ENCODE measurements at regions not wholly inside any gene's neighbourhood (a gene's known extent, or its start where the extent isn't known, plus 50 kb on each side); places are given as distances from the start of the nearest gene placed in this dataset.

- H3K4me3 ChIP-seq (ENCODE audit: low read length) = no peak overlapping the region
- no peak for DNase-seq (ENCODE audit: low read depth, low spot score)
Observed at GRCh38 chr10:2139746-2140145, 402.4 kb upstream of the ADARB2 start.

DNA sequence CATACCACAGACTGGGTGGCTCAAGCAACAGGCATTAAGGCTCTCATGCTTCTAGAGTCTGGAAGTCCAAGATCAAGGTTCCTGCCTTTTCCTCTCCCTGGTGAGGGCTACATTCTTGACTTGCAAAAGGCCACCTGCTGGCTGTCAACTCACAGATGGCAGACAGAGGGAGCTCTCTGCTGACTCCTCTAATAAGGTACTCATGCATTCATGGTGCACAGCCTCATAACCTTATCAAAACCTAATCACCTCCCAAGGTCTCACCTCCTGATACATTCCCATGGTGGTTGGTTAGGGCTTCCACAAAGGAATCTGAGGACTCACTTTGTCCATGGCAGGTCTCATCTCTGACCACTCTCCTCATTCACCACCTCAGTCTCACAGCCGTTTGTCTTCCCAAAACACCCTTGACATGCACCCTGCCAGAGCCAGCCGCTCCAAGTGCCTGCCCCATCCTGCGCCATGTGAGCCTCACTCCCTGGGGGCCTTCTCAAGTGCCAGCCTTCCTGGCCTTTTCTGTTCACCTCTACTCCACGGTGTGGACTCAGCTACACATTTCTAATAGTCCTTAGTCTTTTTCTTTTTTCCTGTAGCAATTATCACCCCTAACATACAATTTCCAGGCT lies 400.3 kb upstream of the ADARB2 start:
- DNase-seq (ENCODE audit: low read depth, low spot score) = peak; percentile 28
- H3K4me3 ChIP-seq (ENCODE audit: low read length) = no peak overlapping the region

GRCh38 chr10:2130705-2131305 lies 393.5 kb upstream of the ADARB2 start:
- no peak for DNase-seq (ENCODE audit: low read depth, low spot score)
- H3K4me3 ChIP-seq (ENCODE audit: low read length) = no peak overlapping the region

- no peak for DNase-seq (ENCODE audit: low read depth, low spot score)
- no peak overlapping the region for H3K4me3 ChIP-seq (ENCODE audit: low read length)
Observed at GRCh38 chr10:2128991-2129390, 391.7 kb upstream of the ADARB2 start.

- DNase-seq (ENCODE audit: low read depth, low spot score) = no peak
- no peak overlapping the region for H3K4me3 ChIP-seq (ENCODE audit: low read length)
Observed at GRCh38 chr10:2124135-2124534, 386.8 kb upstream of the ADARB2 start.

DNA sequence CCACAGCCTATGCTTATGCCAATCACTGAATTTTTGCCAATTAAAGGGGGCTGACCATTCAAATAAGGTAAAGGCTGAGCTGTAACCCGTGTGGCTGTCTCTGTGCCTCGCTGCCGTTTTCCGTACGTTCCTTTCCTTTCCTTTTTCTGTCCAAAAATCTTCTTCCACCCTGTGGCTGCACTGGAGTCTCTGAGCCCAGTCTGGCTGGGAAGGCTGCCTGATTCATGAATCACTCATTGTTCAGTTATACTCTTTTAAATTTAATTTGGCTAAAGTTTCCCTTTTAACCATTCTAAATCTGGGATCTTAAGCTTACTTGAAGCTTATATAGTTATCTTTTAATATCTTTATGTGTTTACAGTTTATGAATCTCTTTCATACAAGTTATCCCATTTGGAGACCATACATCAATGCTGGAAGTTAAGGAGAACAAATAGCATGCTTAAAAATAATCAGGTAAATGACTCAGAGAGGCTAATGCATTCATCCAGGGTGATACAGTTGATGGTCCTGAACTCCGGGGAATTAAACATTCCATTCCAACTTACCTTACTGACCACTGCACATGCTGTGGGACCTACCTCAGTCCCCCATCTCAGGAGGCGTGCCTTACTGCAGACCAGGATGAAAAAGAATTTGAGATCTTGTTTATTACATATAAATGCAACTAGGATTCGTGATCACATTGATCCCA lies 385.3 kb upstream of the ADARB2 start:
- H3K4me3 ChIP-seq (ENCODE audit: low read length) = no peak overlapping the region
- DNase-seq (ENCODE audit: low read depth, low spot score) = no peak

DNA sequence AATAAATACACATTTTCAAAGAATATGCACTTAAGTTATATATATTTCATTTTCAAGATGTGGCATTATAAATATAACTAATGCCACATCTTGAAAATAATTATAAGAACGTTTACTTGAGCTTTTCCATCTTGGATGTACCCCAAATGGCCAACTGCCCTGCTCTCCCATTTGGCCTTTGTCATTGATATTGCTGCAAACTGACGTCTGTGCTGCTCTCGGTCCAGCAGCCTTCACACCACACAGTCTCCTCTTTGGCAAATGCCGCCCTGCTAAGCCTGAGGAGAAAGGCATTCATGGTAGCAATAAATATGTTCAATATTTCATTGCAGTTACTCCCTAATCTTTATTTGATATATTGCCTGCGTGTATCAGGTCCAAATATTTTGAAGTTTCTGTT lies 384.6 kb upstream of the ADARB2 start:
- no peak overlapping the region for H3K4me3 ChIP-seq (ENCODE audit: low read length)
- DNase-seq (ENCODE audit: low read depth, low spot score) = no peak

DNA sequence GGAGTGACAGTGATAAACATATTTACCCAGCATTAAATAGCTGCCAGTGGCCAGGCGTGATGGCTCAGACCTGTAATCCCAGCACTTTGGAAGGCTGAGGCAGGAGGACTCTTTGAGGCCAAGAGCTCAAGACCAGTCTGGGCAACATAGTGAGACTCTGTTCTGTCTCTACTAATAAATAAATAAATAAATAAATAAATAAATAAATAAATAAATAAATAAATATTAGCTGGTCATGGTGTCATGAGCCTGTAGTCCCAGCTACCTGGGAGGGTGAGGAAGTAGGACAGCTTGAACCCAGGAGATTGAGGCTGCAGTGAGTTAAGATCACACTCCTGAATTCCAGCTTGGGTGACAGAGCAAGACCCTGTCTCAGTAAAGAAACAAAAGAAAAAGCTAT lies 384.0 kb upstream of the ADARB2 start:
- DNase-seq (ENCODE audit: low read depth, low spot score) = no peak
- no peak overlapping the region for H3K4me3 ChIP-seq (ENCODE audit: low read length)

DNA sequence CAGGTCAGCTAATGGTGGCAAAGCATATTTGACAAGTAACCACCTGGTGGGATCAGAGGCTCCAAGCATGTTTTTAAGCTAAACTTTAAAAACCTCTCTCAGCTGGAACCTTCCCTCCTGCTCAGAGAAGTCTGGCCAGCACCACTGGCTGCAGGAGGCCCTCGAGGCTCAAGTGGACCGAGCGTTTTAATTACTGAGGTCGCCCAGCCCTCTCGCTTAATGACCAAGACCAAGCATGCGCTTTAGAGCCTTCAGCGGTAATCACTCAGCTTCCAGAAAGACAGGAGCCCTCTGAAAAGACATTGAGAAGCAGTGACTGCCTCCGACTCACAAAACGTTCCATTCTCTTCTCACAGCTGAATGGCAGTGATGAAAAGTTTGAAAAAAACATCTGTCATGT lies 383.4 kb upstream of the ADARB2 start:
- H3K4me3 ChIP-seq (ENCODE audit: low read length) = no peak overlapping the region
- no peak for DNase-seq (ENCODE audit: low read depth, low spot score)

GRCh38 chr10:2119316-2119715 lies 382.0 kb upstream of the ADARB2 start:
- no peak overlapping the region for H3K4me3 ChIP-seq (ENCODE audit: low read length)
- no peak for DNase-seq (ENCODE audit: low read depth, low spot score)

- no peak overlapping the region for H3K4me3 ChIP-seq (ENCODE audit: low read length)
- DNase-seq (ENCODE audit: low read depth, low spot score) = no peak
Observed at GRCh38 chr10:2118201-2118600, 380.9 kb upstream of the ADARB2 start.

GRCh38 chr10:2117641-2118040 lies 380.3 kb upstream of the ADARB2 start:
- no peak for DNase-seq (ENCODE audit: low read depth, low spot score)
- H3K4me3 ChIP-seq (ENCODE audit: low read length) = no peak overlapping the region

DNA sequence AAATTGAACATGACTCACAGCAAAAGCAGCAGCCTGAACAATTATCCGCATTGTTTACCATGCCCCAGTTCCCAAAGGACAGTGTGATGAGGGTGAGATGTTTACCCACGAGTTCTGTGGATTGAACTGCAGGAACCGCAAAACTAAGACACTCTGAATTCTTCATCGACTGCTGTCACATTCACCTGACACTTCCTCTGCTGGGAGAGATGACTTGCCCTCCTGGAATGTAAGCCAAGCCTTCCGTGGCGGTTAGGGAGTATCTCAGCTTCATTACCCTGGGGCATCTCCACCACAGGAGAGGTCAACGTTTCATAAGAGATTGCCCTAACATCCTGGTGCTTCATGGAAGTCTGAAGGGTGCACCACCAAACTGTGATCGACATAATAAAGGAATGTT lies 374.6 kb upstream of the ADARB2 start:
- DNase-seq (ENCODE audit: low read depth, low spot score) = no peak
- no peak overlapping the region for H3K4me3 ChIP-seq (ENCODE audit: low read length)

DNA sequence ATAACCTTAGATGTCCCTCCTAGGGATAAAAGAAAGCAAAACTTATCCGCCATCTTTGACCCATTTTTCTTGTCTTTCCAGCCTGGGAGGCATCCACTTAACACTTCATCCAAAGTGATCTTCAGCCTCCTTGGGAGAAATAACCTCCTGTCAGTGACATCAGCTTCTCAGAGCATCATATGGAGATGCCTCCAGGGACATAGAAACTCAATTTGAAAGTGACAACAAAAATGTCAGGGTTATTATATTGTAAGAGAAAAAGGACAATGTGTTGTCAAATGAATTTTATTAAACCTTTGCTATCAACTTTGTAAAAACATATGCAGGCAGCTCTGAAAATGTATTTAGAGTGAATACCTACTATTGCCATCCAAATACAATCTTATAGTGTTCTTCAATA lies 371.2 kb upstream of the ADARB2 start:
- no peak for DNase-seq (ENCODE audit: low read depth, low spot score)
- H3K4me3 ChIP-seq (ENCODE audit: low read length) = no peak overlapping the region

- DNase-seq (ENCODE audit: low read depth, low spot score) = no peak
Observed at GRCh38 chr10:2106641-2107040, 369.3 kb upstream of the ADARB2 start.

DNA sequence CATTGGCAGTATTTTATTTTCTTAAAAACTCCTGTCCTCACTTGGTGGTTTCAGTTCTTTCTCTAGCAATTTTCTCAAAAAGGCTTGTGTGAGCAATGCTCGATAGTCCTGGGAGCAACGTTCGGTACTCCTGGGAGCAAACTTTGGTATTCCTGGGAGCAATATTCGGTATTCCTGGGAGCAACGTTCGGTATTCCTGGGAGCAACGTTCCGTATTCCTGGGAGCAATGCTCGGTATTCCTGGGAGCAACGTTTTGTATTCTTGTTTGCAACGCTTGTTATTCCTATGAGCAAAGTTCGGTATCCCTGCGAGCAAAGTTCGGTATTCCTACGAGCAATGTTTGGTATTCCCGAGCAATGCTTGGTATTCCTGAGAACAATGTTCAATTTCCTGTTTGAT lies 362.0 kb upstream of the ADARB2 start:
- no peak overlapping the region for H3K4me3 ChIP-seq (ENCODE audit: low read length)
- DNase-seq (ENCODE audit: low read depth, low spot score) = no peak

More at GRCh38 chr10:2106641-2107040, 369.3 kb upstream of the ADARB2 start:
- no peak overlapping the region for H3K4me3 ChIP-seq (ENCODE audit: low read length)

DNA sequence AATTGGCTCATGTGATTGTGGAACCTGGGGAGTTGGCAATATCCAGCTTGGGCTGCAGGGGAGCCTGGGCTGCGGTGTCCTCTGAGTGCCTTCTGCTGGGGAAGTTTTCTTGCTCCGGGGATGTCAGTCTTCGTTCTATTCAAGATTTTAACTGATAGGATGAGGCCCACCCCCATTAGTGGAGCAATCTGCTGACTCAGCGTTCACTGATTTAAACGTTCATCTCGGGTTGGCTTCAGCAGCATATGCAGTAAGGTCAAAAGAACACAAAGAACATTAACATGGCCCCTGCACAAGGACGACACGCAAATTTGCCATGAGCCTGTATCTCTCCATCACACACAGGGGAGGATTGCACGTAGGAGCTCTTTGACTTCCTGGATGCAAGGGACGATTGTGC lies 360.6 kb upstream of the ADARB2 start:
- DNase-seq (ENCODE audit: low read depth, low spot score) = no peak
- H3K4me3 ChIP-seq (ENCODE audit: low read length) = no peak overlapping the region

- no peak for DNase-seq (ENCODE audit: low read depth, low spot score)
- no peak overlapping the region for H3K4me3 ChIP-seq (ENCODE audit: low read length)
Observed at GRCh38 chr10:2094171-2094570, 356.8 kb upstream of the ADARB2 start.

GRCh38 chr10:2083591-2083990 lies 346.3 kb upstream of the ADARB2 start:
- no peak overlapping the region for H3K4me3 ChIP-seq (ENCODE audit: low read length)
- no peak for DNase-seq (ENCODE audit: low read depth, low spot score)

- no peak for DNase-seq (ENCODE audit: low read depth, low spot score)
- H3K4me3 ChIP-seq (ENCODE audit: low read length) = no peak overlapping the region
Observed at GRCh38 chr10:2081501-2081900, 344.2 kb upstream of the ADARB2 start.

- no peak overlapping the region for H3K4me3 ChIP-seq (ENCODE audit: low read length)
- no peak for DNase-seq (ENCODE audit: low read depth, low spot score)
Observed at GRCh38 chr10:2079603-2080078, 342.3 kb upstream of the ADARB2 start.

Measured in Jurkat, Clone E6-1 (cell line).